DOHH2 (cell line): ENCODE measurements at regions not wholly inside any gene's neighbourhood (a gene's known extent, or its start where the extent isn't known, plus 50 kb on each side); places are given as distances from the start of the nearest gene placed in this dataset.

ENCODE experiments used
- EZH2phosphoT487 ChIP-seq: fragments of 200-600 bp; sonication (generic); IDR thresholded peaks from 2 replicates; pipeline ENCODE4 v1.6.1; 2017; ENCODE audit warnings: borderline replicate concordance, mild to moderate bottlenecking, antibody characterized with exemption, low read length, moderate library complexity, mixed read lengths
- TF ChIP-seq, protein P1 (sequence below): fragments of 200-600 bp; sonication (generic); IDR thresholded peaks from one replicate; pipeline ENCODE4 v1.5.1; 2014; ENCODE audit warnings: antibody characterized with exemption, mild to moderate bottlenecking, low read depth, low read length; ENCODE audit not compliant: poor library complexity, severe bottlenecking

DNA sequence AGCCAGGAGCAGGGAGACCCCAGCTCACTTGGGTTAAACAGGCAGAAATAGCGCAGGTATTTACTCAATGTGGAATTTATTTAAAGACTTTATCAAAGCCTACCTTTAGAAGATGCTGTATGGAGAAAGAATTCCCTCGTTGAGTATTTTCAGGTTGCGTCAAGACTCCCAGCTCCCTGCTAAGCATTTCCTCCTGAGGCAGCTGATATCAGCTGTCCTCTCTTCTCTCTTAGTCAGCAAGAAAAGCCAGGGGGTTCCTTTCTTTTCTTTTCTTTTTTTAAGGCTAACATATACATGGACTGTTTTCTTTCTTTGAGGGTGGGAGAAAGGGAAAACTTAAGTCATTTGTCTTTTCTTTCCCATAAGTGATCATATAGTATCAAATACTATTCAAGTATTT, 125.8 kb upstream of the POU2AF2 start:
- TF ChIP-seq, protein P1, sequence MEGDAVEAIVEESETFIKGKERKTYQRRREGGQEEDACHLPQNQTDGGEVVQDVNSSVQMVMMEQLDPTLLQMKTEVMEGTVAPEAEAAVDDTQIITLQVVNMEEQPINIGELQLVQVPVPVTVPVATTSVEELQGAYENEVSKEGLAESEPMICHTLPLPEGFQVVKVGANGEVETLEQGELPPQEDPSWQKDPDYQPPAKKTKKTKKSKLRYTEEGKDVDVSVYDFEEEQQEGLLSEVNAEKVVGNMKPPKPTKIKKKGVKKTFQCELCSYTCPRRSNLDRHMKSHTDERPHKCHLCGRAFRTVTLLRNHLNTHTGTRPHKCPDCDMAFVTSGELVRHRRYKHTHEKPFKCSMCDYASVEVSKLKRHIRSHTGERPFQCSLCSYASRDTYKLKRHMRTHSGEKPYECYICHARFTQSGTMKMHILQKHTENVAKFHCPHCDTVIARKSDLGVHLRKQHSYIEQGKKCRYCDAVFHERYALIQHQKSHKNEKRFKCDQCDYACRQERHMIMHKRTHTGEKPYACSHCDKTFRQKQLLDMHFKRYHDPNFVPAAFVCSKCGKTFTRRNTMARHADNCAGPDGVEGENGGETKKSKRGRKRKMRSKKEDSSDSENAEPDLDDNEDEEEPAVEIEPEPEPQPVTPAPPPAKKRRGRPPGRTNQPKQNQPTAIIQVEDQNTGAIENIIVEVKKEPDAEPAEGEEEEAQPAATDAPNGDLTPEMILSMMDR = no peak
- no peak for TF ChIP-seq EZH2phosphoT487
